Inflammatory macrophage (primary cell): ENCODE measurements at regions not wholly inside any gene's neighbourhood (a gene's known extent, or its start where the extent isn't known, plus 50 kb on each side); places are given as distances from the start of the nearest gene placed in this dataset.
"Not testable (repeated sequence)": the region's sequence is repeated elsewhere in the genome, so short reads cannot be mapped to it uniquely, and the experiment has no call there.

Experiments used
- DNase-seq, 2 donors: peaks; one replicate each; pipeline ENCODE4 v3.0.0-alpha.2; 2020 to 2022

- no peak for DNase-seq
Measured at GRCh38 chr11:96925862-96926261, 536.0 kb downstream of the JRKL start.

GRCh38 chr11:96940227-96940626, 550.4 kb downstream of the JRKL start:
- no peak for DNase-seq

GRCh38 chr11:96942855-96943254, 553.0 kb downstream of the JRKL start:
- no peak for DNase-seq

- no peak for DNase-seq
Measured at GRCh38 chr11:96943970-96944369, 554.2 kb downstream of the JRKL start.

GRCh38 chr11:96948066-96948465, 558.3 kb downstream of the JRKL start:
- DNase-seq = no peak

- no peak for DNase-seq
Measured at GRCh38 chr11:96949464-96949863, 559.7 kb downstream of the JRKL start.

GRCh38 chr11:96954587-96955242, 564.9 kb downstream of the JRKL start:
- DNase-seq = no peak

GRCh38 chr11:96960476-96960875, 570.7 kb downstream of the JRKL start:
- DNase-seq = no peak

- DNase-seq = no peak
Measured at GRCh38 chr11:96960926-96961325, 571.1 kb downstream of the JRKL start.

- DNase-seq = no peak
Measured at GRCh38 chr11:96961931-96962330, 572.1 kb downstream of the JRKL start.

- no peak for DNase-seq
Measured at GRCh38 chr11:96963375-96963774, 573.6 kb downstream of the JRKL start.

- no peak for DNase-seq
Measured at GRCh38 chr11:96964661-96965060, 574.8 kb downstream of the JRKL start.

- no peak for DNase-seq
Measured at GRCh38 chr11:96967616-96968015, 577.8 kb downstream of the JRKL start.

GRCh38 chr11:96969251-96969650, 579.4 kb downstream of the JRKL start:
- DNase-seq = no peak

GRCh38 chr11:96978751-96979150, 588.9 kb downstream of the JRKL start:
- DNase-seq = no peak

GRCh38 chr11:96986516-96986915, 596.7 kb downstream of the JRKL start:
- DNase-seq = no peak

GRCh38 chr11:96990914-96991313, 601.1 kb downstream of the JRKL start:
- no peak for DNase-seq

GRCh38 chr11:97000481-97000880, 610.7 kb downstream of the JRKL start:
- DNase-seq = no peak

- no peak for DNase-seq
Measured at GRCh38 chr11:97007283-97007682, 617.5 kb downstream of the JRKL start.

GRCh38 chr11:97009613-97010012, 619.8 kb downstream of the JRKL start:
- no peak for DNase-seq

- DNase-seq = not testable (repeated sequence)
Measured at GRCh38 chr11:97010997-97011396, 621.2 kb downstream of the JRKL start.

- no peak for DNase-seq
Measured at GRCh38 chr11:97015327-97015726, 625.5 kb downstream of the JRKL start.

- DNase-seq = no peak
Measured at GRCh38 chr11:97019305-97019704, 629.5 kb downstream of the JRKL start.

GRCh38 chr11:97019754-97020153, 629.9 kb downstream of the JRKL start:
- DNase-seq = no peak

- DNase-seq = no peak
Measured at GRCh38 chr11:97022955-97023354, 633.1 kb downstream of the JRKL start.
